ENCODE measurements at regions not wholly inside any gene's neighbourhood (a gene's known extent, or its start where the extent isn't known, plus 50 kb on each side); places are given as distances from the start of the nearest gene placed in this dataset.
"Not testable (repeated sequence)": the region's sequence is repeated elsewhere in the genome, so short reads cannot be mapped to it uniquely, and the experiment has no call there.

- DNase-seq: no peak
Observed at GRCh38 chr5:40453689-40454088, 226.0 kb upstream of the PTGER4 start.

GRCh38 chr5:40452874-40453624 is 226.7 kb upstream of the PTGER4 start:
- no peak for DNase-seq

GRCh38 chr5:40447438-40447837 is 232.3 kb upstream of the PTGER4 start:
- DNase-seq: no peak

- no peak for DNase-seq
Observed at GRCh38 chr5:40446910-40447309, 232.8 kb upstream of the PTGER4 start.

- no peak for DNase-seq
Observed at GRCh38 chr5:40442346-40442745, 237.4 kb upstream of the PTGER4 start.

- DNase-seq: no peak
Observed at GRCh38 chr5:40441733-40442132, 238.0 kb upstream of the PTGER4 start.

- DNase-seq: no peak
Observed at GRCh38 chr5:40440746-40441145, 239.0 kb upstream of the PTGER4 start.

- not testable (repeated sequence) for DNase-seq
Observed at GRCh38 chr5:40439103-40439502, 240.6 kb upstream of the PTGER4 start.

GRCh38 chr5:40438646-40439045 is 241.1 kb upstream of the PTGER4 start:
- DNase-seq: not testable (repeated sequence)

- no peak for DNase-seq
Observed at GRCh38 chr5:40437452-40437861, 242.3 kb upstream of the PTGER4 start.

GRCh38 chr5:40436535-40437237 is 243.0 kb upstream of the PTGER4 start:
- DNase-seq: no peak

GRCh38 chr5:40435706-40436105 is 244.0 kb upstream of the PTGER4 start:
- not testable (repeated sequence) for DNase-seq

- DNase-seq: no peak
Observed at GRCh38 chr5:40432836-40433235, 246.9 kb upstream of the PTGER4 start.

- no peak for DNase-seq
Observed at GRCh38 chr5:40431734-40432133, 248.0 kb upstream of the PTGER4 start.

GRCh38 chr5:40430101-40430710 is 249.5 kb upstream of the PTGER4 start:
- DNase-seq: no peak

- no peak for DNase-seq
Observed at GRCh38 chr5:40429258-40430100, 250.2 kb upstream of the PTGER4 start.

GRCh38 chr5:40428815-40429214 is 250.9 kb upstream of the PTGER4 start:
- no peak for DNase-seq

- no peak for DNase-seq
Observed at GRCh38 chr5:40428126-40428525, 251.6 kb upstream of the PTGER4 start.

- not testable (repeated sequence) for DNase-seq
Observed at GRCh38 chr5:40417046-40417810, 262.5 kb upstream of the PTGER4 start.

GRCh38 chr5:40416588-40416987 is 263.1 kb upstream of the PTGER4 start:
- DNase-seq: no peak

GRCh38 chr5:40416098-40416497 is 263.6 kb upstream of the PTGER4 start:
- no peak for DNase-seq

- no peak for DNase-seq
Observed at GRCh38 chr5:40414922-40415321, 264.8 kb upstream of the PTGER4 start.
